ENCODE measurements at regions not wholly inside any gene's neighbourhood (a gene's known extent, or its start where the extent isn't known, plus 50 kb on each side); places are given as distances from the start of the nearest gene placed in this dataset.

DNA sequence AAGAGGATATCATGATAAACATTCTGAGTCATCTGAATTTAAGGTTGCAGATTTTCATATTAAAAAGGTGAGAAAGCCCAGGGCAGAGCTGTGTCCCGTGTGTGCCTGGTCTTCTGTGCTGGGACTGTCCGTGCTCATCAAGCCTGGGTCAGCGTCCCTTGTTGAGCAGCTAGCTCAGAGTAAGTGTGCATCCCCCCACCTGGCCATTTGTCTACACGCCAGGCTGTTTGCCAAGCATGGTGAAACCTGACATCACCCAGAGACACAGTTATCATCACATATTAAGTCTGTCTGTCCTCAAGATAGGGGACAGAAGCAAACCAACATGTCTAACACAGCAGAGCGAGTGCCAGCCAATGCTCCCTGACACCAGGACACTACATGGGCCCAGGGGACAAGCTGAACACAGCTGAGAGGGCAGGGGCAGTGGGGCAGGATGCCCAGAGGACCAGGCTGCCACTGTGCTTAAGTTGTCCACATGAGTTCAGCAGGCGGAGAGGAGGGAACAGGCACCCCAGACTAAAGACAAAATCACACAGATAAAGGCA, 57.9 kb upstream of the CNEP1R1 start:
- TF ChIP-seq FOXM1 (IDR thresholded peaks at IDR 0.05; ENCODE audit: borderline replicate concordance) = no peak
- ChIA-PET CTCF (interaction anchor here (1.9 kb wide), 1 partner anchor 9 kb away, joined by 8 read pairs; no protein-coding TSS in a partner anchor), POLR2A (no interaction called here)
- no peak for DNase-seq (ENCODE audit: extremely low spot score)

GRCh38 chr16:49969091-49970030, 55.7 kb upstream of the CNEP1R1 start:
- TF ChIP-seq L3MBTL2 (conservative IDR thresholded peaks at IDR 0.05) (no peak), HDGF (IDR thresholded peaks at IDR 0.05; ENCODE audit: borderline replicate concordance) (no peak), TARDBP (IDR thresholded peaks at IDR 0.05) (no peak), LEF1 (IDR thresholded peaks at IDR 0.05; ENCODE audit: borderline replicate concordance) (no peak), SUZ12 (IDR thresholded peaks at IDR 0.05) (no peak), ZNF384 (IDR thresholded peaks at IDR 0.05) (no peak), BHLHE40 (IDR thresholded peaks at IDR 0.05; ENCODE audit: borderline replicate concordance) (no peak), FOXA1 (IDR thresholded peaks at IDR 0.05) (no peak), ELF4 (IDR thresholded peaks at IDR 0.05) (no peak), CTBP1 (IDR thresholded peaks at IDR 0.05; ENCODE audit: borderline replicate concordance) (no peak), FOXK2 (IDR thresholded peaks at IDR 0.05) (no peak), NFRKB (IDR thresholded peaks at IDR 0.05) (no peak), ARNT (IDR thresholded peaks at IDR 0.05) (no peak), FOXM1 (IDR thresholded peaks at IDR 0.05; ENCODE audit: borderline replicate concordance) (no peak), SP1 (IDR thresholded peaks at IDR 0.05) (no peak)
- TF ChIP-seq, protein P1, sequence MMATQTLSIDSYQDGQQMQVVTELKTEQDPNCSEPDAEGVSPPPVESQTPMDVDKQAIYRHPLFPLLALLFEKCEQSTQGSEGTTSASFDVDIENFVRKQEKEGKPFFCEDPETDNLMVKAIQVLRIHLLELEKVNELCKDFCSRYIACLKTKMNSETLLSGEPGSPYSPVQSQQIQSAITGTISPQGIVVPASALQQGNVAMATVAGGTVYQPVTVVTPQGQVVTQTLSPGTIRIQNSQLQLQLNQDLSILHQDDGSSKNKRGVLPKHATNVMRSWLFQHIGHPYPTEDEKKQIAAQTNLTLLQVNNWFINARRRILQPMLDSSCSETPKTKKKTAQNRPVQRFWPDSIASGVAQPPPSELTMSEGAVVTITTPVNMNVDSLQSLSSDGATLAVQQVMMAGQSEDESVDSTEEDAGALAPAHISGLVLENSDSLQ (IDR thresholded peaks at IDR 0.05) = no peak
- ChIA-PET CTCF (interaction anchor here (1.6 kb wide), 1 partner anchor 11 kb away, joined by 8 read pairs; no protein-coding TSS in a partner anchor), POLR2A (interaction anchor here (0.9 to 1.1 kb wide), 2 partner anchors 56 kb away, joined by 3 to 4 read pairs; partner anchors contain the start of gene CNEP1R1)
- DNase-seq (ENCODE audit: extremely low spot score) = peak; percentile 26

- TF ChIP-seq, protein P1 (IDR thresholded peaks at IDR 0.05) = peak; percentile 45
- TF ChIP-seq FOXM1 (IDR thresholded peaks at IDR 0.05; ENCODE audit: borderline replicate concordance) = no peak
- CTCF ChIA-PET = no interaction called here
- POLR2A ChIA-PET = no interaction called here
- no peak for DNase-seq (ENCODE audit: extremely low spot score)
Observed at GRCh38 chr16:49970797-49971431, 54.1 kb upstream of the CNEP1R1 start.

DNA sequence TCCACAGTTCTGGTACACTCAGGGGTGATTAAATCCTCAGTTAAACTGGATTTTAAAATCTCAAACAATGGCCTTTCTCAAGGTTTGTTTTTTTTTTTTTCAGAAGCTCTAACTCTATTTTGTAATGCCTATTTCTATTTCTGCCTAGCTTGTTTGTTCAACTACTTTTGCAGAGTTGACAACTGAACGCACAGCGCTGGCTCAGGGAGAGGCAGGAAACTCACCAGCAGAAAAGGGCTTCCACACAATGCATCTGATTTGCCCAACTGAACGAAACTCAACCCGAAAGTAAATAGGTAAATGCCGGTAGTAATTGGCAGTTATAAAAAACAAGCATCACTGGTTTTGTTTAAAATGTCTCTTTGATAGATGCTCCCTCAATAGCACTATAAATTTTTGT, 52.7 kb upstream of the CNEP1R1 start:
- TF ChIP-seq FOXA1 (IDR thresholded peaks at IDR 0.05) = no peak
- no peak for TF ChIP-seq SUZ12 (IDR thresholded peaks at IDR 0.05)
- no peak for DNase-seq (ENCODE audit: extremely low spot score)
- CTCF ChIA-PET = no interaction called here
- POLR2A ChIA-PET = no interaction called here

- ChIA-PET CTCF (no interaction called here), POLR2A (no interaction called here)
- TF ChIP-seq SP1 (IDR thresholded peaks at IDR 0.05) = no peak
- TF ChIP-seq L3MBTL2 (conservative IDR thresholded peaks at IDR 0.05) = no peak
- no peak for TF ChIP-seq ELF4 (IDR thresholded peaks at IDR 0.05)
- no peak for TF ChIP-seq ARNT (IDR thresholded peaks at IDR 0.05)
- no peak for TF ChIP-seq FOXM1 (IDR thresholded peaks at IDR 0.05; ENCODE audit: borderline replicate concordance)
- TF ChIP-seq SUZ12 (IDR thresholded peaks at IDR 0.05) = no peak
- no peak for TF ChIP-seq TARDBP (IDR thresholded peaks at IDR 0.05)
- TF ChIP-seq LEF1 (IDR thresholded peaks at IDR 0.05; ENCODE audit: borderline replicate concordance) = no peak
- no peak for TF ChIP-seq BHLHE40 (IDR thresholded peaks at IDR 0.05; ENCODE audit: borderline replicate concordance)
- TF ChIP-seq HDGF (IDR thresholded peaks at IDR 0.05; ENCODE audit: borderline replicate concordance) = no peak
- DNase-seq (ENCODE audit: extremely low spot score) = no peak
Observed at GRCh38 chr16:49972961-49973360, 52.1 kb upstream of the CNEP1R1 start.

Measured in HEK293T (cell line).